ENCODE measurements at regions not wholly inside any gene's neighbourhood (a gene's known extent, or its start where the extent isn't known, plus 50 kb on each side); places are given as distances from the start of the nearest gene placed in this dataset.
A peak's percentile ranks its signal among the peaks of the same experiment; 100 is the strongest.

DNA sequence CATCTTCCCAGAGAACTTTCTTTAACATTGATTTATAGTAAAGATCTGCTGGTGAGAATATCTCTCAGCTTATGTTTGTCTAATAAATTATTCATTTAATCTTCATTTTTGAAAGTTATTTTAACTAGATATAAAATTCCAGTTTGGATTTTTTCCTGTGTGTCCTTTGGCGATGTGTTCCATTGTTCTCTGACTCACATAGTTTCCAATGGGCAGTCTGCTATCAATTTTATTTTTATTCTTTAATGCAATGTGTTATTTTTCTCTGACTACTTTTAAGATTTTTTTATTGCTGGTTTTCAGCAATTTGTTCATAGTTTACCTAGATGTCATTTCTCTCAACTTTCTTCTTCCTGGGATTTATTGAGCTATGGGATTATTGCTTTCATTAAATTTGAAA, 325.2 kb upstream of the POGK start:
- H3K9me3 ChIP-seq (ENCODE audit: control insufficient read depth in 2 of 3, insufficient read depth in 1 of 3, low read length in 3 of 3), result peaks cover 0 to 2% (median 0%) of the 10 kb centered on the region in 3 donors
- no peaks in the 10 kb centered on the region for H3K36me3 ChIP-seq (ENCODE audit: control insufficient read depth in 2 of 3, insufficient read depth in 3 of 3, low read length in 3 of 3)
- intact Hi-C loops (cut with DNase I), result no loop called here
- H3K27ac ChIP-seq (ENCODE audit: low read depth in 2 of 2, low read length in 2 of 2), result no peak overlapping the region
- no peak for FAIRE-seq
- H3K27me3 ChIP-seq (ENCODE audit: control insufficient read depth, insufficient read depth, low read length), result no peaks in the 10 kb centered on the region
- H3K9ac ChIP-seq (ENCODE audit: low read length in 3 of 3), result no peak overlapping the region
- TF ChIP-seq, protein P1, sequence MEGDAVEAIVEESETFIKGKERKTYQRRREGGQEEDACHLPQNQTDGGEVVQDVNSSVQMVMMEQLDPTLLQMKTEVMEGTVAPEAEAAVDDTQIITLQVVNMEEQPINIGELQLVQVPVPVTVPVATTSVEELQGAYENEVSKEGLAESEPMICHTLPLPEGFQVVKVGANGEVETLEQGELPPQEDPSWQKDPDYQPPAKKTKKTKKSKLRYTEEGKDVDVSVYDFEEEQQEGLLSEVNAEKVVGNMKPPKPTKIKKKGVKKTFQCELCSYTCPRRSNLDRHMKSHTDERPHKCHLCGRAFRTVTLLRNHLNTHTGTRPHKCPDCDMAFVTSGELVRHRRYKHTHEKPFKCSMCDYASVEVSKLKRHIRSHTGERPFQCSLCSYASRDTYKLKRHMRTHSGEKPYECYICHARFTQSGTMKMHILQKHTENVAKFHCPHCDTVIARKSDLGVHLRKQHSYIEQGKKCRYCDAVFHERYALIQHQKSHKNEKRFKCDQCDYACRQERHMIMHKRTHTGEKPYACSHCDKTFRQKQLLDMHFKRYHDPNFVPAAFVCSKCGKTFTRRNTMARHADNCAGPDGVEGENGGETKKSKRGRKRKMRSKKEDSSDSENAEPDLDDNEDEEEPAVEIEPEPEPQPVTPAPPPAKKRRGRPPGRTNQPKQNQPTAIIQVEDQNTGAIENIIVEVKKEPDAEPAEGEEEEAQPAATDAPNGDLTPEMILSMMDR (IDR thresholded peaks at IDR 0.05; ENCODE audit: borderline replicate concordance, extremely low read depth, insufficient read depth), result no peak
- no peak overlapping the region for H3K4me3 ChIP-seq (ENCODE audit: low read length in 3 of 3)
- no peaks in the 10 kb centered on the region for H3K4me1 ChIP-seq (ENCODE audit: control insufficient read depth in 2 of 3, insufficient read depth in 2 of 3, low read depth in 1 of 3, low read length in 3 of 3)
- DNase-seq, result no peak

DNA sequence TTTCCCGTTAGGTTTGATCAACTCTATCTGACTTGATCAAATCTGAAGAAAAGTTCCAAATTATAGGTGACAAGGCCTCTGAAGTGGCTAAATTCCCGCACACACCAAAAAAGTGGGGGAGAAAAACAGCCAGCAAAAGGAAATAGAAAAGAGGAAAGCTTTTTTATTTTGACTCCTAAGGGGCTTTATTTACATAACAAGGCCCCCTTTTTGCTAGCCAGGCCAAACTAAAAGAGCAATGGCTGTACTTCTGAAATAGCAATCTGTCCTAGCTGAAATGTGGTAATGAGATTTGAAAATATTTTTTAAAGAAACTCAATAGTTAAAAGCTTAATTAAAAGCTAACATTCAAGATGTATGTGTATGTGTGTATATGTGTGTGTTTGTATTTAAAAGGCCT, 311.5 kb upstream of the POGK start:
- Histone ChIP-seq H3K4me3 (ENCODE audit: low read length in 3 of 3) (no peak overlapping the region), H3K4me1 (ENCODE audit: control insufficient read depth in 2 of 3, insufficient read depth in 2 of 3, low read depth in 1 of 3, low read length in 3 of 3) (no peaks in the 10 kb centered on the region), H3K27ac (ENCODE audit: low read depth in 2 of 2, low read length in 2 of 2) (no peak overlapping the region), H3K36me3 (ENCODE audit: control insufficient read depth in 2 of 3, insufficient read depth in 3 of 3, low read length in 3 of 3) (no peaks in the 10 kb centered on the region), H3K9ac (ENCODE audit: low read length in 3 of 3) (no peak overlapping the region), H3K9me3 (ENCODE audit: control insufficient read depth in 2 of 3, insufficient read depth in 1 of 3, low read length in 3 of 3) (no peaks in the 10 kb centered on the region), H3K27me3 (ENCODE audit: control insufficient read depth, insufficient read depth, low read length) (no peaks in the 10 kb centered on the region)
- intact Hi-C loops (cut with DNase I), result no loop called here
- TF ChIP-seq, protein P1 (IDR thresholded peaks at IDR 0.05; ENCODE audit: borderline replicate concordance, extremely low read depth, insufficient read depth), result no peak
- DNase-seq (no peak), FAIRE-seq (no peak)

DNA sequence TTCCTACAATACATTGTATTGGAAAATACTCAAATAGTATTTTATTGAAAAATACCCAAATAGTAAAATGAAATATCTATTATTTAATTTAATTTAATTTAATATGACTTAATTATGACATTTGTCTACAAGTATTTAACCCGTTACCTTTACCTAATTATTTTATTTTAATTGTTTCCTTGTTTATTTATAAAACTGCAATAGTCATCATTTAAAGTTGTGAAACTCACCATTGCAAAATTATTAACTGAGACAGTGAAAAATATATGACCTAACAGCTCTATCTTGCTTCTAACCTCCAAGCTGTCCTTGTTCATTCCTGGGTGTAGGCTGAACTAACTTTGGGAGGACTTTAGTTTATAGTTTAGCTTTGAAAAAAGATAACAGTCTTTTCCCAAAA, 300.6 kb upstream of the POGK start:
- H3K4me1 ChIP-seq (ENCODE audit: control insufficient read depth in 2 of 3, insufficient read depth in 2 of 3, low read depth in 1 of 3, low read length in 3 of 3), result no peaks in the 10 kb centered on the region
- DNase-seq (no peak), FAIRE-seq (peak; percentile 93)
- peaks cover 0 to 4% (median 0%) of the 10 kb centered on the region in 3 donors for H3K9me3 ChIP-seq (ENCODE audit: control insufficient read depth in 2 of 3, insufficient read depth in 1 of 3, low read length in 3 of 3)
- H3K4me3 ChIP-seq (ENCODE audit: low read length in 3 of 3), result no peak overlapping the region
- H3K9ac ChIP-seq (ENCODE audit: low read length in 3 of 3), result no peak overlapping the region
- no peaks in the 10 kb centered on the region for H3K27me3 ChIP-seq (ENCODE audit: control insufficient read depth, insufficient read depth, low read length)
- intact Hi-C loops (cut with DNase I), result no loop called here
- H3K36me3 ChIP-seq (ENCODE audit: control insufficient read depth in 2 of 3, insufficient read depth in 3 of 3, low read length in 3 of 3), result no peaks in the 10 kb centered on the region
- TF ChIP-seq, protein P1 (IDR thresholded peaks at IDR 0.05; ENCODE audit: borderline replicate concordance, extremely low read depth, insufficient read depth), result no peak
- no peak overlapping the region for H3K27ac ChIP-seq (ENCODE audit: low read depth in 2 of 2, low read length in 2 of 2)

DNA sequence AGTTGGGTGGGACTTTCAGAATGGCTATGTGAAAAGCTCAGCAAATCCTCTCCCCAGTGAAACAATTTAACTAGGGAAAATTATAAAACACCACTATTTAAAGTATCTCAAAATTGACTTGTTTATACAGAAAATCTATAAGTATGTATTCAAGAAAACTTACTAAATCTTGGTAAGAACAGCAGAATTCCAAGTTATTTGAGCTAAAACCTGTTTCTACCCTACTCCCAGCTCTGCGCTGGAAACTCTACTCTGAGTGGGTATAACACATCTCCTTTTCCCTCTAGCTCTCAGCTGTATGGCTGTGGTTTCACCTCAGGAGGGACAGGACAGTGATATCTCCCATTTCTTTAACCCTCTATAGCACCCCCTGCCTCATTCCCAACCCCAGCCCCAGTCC, 295.2 kb upstream of the POGK start:
- H3K36me3 ChIP-seq (ENCODE audit: control insufficient read depth in 2 of 3, insufficient read depth in 3 of 3, low read length in 3 of 3), result no peaks in the 10 kb centered on the region
- H3K27me3 ChIP-seq (ENCODE audit: control insufficient read depth, insufficient read depth, low read length), result no peaks in the 10 kb centered on the region
- FAIRE-seq (no peak), DNase-seq (no peak)
- TF ChIP-seq, protein P1 (IDR thresholded peaks at IDR 0.05; ENCODE audit: borderline replicate concordance, extremely low read depth, insufficient read depth), result no peak
- H3K4me3 ChIP-seq (ENCODE audit: low read length in 3 of 3), result no peak overlapping the region
- no peak overlapping the region for H3K27ac ChIP-seq (ENCODE audit: low read depth in 2 of 2, low read length in 2 of 2)
- intact Hi-C loops (cut with DNase I), result no loop called here
- peaks cover 0 to 4% (median 0%) of the 10 kb centered on the region in 3 donors for H3K9me3 ChIP-seq (ENCODE audit: control insufficient read depth in 2 of 3, insufficient read depth in 1 of 3, low read length in 3 of 3)
- H3K4me1 ChIP-seq (ENCODE audit: control insufficient read depth in 2 of 3, insufficient read depth in 2 of 3, low read depth in 1 of 3, low read length in 3 of 3), result no peaks in the 10 kb centered on the region
- no peak overlapping the region for H3K9ac ChIP-seq (ENCODE audit: low read length in 3 of 3)
